ENCODE measurements at regions not wholly inside any gene's neighbourhood (a gene's known extent, or its start where the extent isn't known, plus 50 kb on each side); places are given as distances from the start of the nearest gene placed in this dataset.

DNA sequence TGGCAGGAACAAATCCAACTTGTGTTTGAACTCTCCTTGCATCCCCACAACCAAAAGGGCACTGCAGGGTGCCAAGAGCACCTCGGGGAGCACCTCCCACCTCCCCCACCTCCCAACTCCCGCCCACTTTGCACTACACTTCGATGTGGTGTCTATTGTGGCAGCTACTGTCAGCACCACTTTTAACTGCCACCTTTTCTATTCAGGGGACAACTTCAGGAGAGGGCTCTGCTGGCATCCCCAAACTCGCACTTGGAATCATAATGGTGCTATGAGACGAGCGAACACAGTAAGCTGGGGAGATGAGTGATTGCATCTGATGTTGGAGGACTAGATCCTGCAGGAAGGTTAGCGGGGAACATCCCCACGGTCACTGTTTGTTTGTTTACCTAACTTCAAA, 238.2 kb upstream of the PROX1 start:
- H3K4me3 Mint-ChIP-seq (ENCODE audit: unreplicated experiment), result no peak overlapping the region
- H3K9me3 Mint-ChIP-seq (ENCODE audit: unreplicated experiment), result no peaks in the 10 kb centered on the region
- no peaks in the 10 kb centered on the region for H3K4me1 Mint-ChIP-seq (ENCODE audit: unreplicated experiment)
- peaks cover 2% of the 10 kb centered on the region for H3K27me3 Mint-ChIP-seq (ENCODE audit: unreplicated experiment)
- TF ChIP-seq CTCF (IDR thresholded peaks at IDR 0.05; ENCODE audit: unreplicated experiment), result no peak
- no peaks in the 10 kb centered on the region for H3K36me3 Mint-ChIP-seq (ENCODE audit: low read depth, unreplicated experiment)
- H3K27ac Mint-ChIP-seq (ENCODE audit: unreplicated experiment), result no peak overlapping the region
- no peak for DNase-seq (ENCODE audit: low spot score)

GRCh38 chr1:213750231-213751063, 237.3 kb upstream of the PROX1 start:
- TF ChIP-seq CTCF (IDR thresholded peaks at IDR 0.05; ENCODE audit: unreplicated experiment), result no peak
- no peaks in the 10 kb centered on the region for H3K4me1 Mint-ChIP-seq (ENCODE audit: unreplicated experiment)
- H3K9me3 Mint-ChIP-seq (ENCODE audit: unreplicated experiment), result no peaks in the 10 kb centered on the region
- no peak overlapping the region for H3K4me3 Mint-ChIP-seq (ENCODE audit: unreplicated experiment)
- H3K27me3 Mint-ChIP-seq (ENCODE audit: unreplicated experiment), result peaks cover 2% of the 10 kb centered on the region
- H3K36me3 Mint-ChIP-seq (ENCODE audit: low read depth, unreplicated experiment), result no peaks in the 10 kb centered on the region
- no peak overlapping the region for H3K27ac Mint-ChIP-seq (ENCODE audit: unreplicated experiment)
- DNase-seq (ENCODE audit: low spot score), result no peak

GRCh38 chr1:213751064-213751397, 236.7 kb upstream of the PROX1 start:
- H3K4me1 Mint-ChIP-seq (ENCODE audit: unreplicated experiment), result no peaks in the 10 kb centered on the region
- no peak for TF ChIP-seq CTCF (IDR thresholded peaks at IDR 0.05; ENCODE audit: unreplicated experiment)
- no peak overlapping the region for H3K4me3 Mint-ChIP-seq (ENCODE audit: unreplicated experiment)
- no peaks in the 10 kb centered on the region for H3K36me3 Mint-ChIP-seq (ENCODE audit: low read depth, unreplicated experiment)
- H3K27ac Mint-ChIP-seq (ENCODE audit: unreplicated experiment), result no peak overlapping the region
- peaks cover 2% of the 10 kb centered on the region for H3K27me3 Mint-ChIP-seq (ENCODE audit: unreplicated experiment)
- no peak for DNase-seq (ENCODE audit: low spot score)
- H3K9me3 Mint-ChIP-seq (ENCODE audit: unreplicated experiment), result no peaks in the 10 kb centered on the region

- Mint-ChIP-seq H3K36me3 (ENCODE audit: low read depth, unreplicated experiment) (no peaks in the 10 kb centered on the region), H3K4me3 (ENCODE audit: unreplicated experiment) (no peak overlapping the region), H3K27me3 (ENCODE audit: unreplicated experiment) (peaks cover 4% of the 10 kb centered on the region), H3K27ac (ENCODE audit: unreplicated experiment) (peak overlapping the region; percentile 57), H3K9me3 (ENCODE audit: unreplicated experiment) (no peaks in the 10 kb centered on the region), H3K4me1 (ENCODE audit: unreplicated experiment) (peaks cover 26% of the 10 kb centered on the region)
- no peak for DNase-seq (ENCODE audit: low spot score)
- no peak for TF ChIP-seq CTCF (IDR thresholded peaks at IDR 0.05; ENCODE audit: unreplicated experiment)
Observed at GRCh38 chr1:213759359-213760181, 228.2 kb upstream of the PROX1 start.

Measured in endothelial cell (in vitro differentiated cells).